IMR-90 (cell line): ENCODE measurements at regions not wholly inside any gene's neighbourhood (a gene's known extent, or its start where the extent isn't known, plus 50 kb on each side); places are given as distances from the start of the nearest gene placed in this dataset.

Source experiments
- ATAC-seq: fragments of 200-7000 bp; cut with Tn5 transposase; 2 replicates; pipeline ENCODE4 v1.9.1; 2020; ENCODE audit warnings: low read depth, mild to moderate bottlenecking, moderate library complexity
- BruUV-seq: library from RNA; stranded (reverse); fragments of 400-500 nt; replicated peaks from 2 replicates; lab custom pipeline; 2021; lab: Mats Ljungman, UMichigan
- CTCF ChIA-PET: fragments of 300-600 bp; formaldehyde crosslinking; extraction: SDS; loops from one replicate; lab custom pipeline; 2021; ENCODE audit warnings: antibody characterized with exemption; lab: Yijun Ruan, JAX
- POLR2A ChIA-PET: fragments of 300-600 bp; sonication (Branson Sonifier 250); formaldehyde crosslinking; loops from one replicate; lab custom pipeline; 2022; ENCODE audit warnings: antibody characterized with exemption; ENCODE audit not compliant: unreplicated experiment; lab: Charles Lee
- DNase-seq: peaks from one replicate; pipeline ENCODE4 v3.0.0; 2013
- H2AFZ ChIP-seq: replicated peaks from 2 replicates; pipeline ENCODE3; 2013; ENCODE audit warnings: low read length, mild to moderate bottlenecking; ENCODE audit not compliant: poor library complexity
- H2AK5ac ChIP-seq: 2 replicates; pipeline ENCODE4 v1.6.1; 2013; ENCODE audit warnings: low read depth, low read length, inconsistent platforms
- H2AK9ac ChIP-seq: replicated peaks from 2 replicates; pipeline ENCODE3; 2013; ENCODE audit warnings: mild to moderate bottlenecking, low read depth, low read length, moderate library complexity; ENCODE audit not compliant: poor library complexity
- H2BK120ac ChIP-seq: 2 replicates; pipeline ENCODE4 v1.6.1; 2013; ENCODE audit warnings: low read depth, low read length, inconsistent platforms
- H2BK15ac ChIP-seq: 3 replicates; pipeline ENCODE4 v1.6.1; 2013; ENCODE audit warnings: low read depth, low read length, inconsistent platforms
- H2BK20ac ChIP-seq: 2 replicates; pipeline ENCODE4 v1.6.1; 2013; ENCODE audit warnings: low read depth, mild to moderate bottlenecking, inconsistent platforms, low read length, moderate library complexity
- H2BK5ac ChIP-seq: 2 replicates; pipeline ENCODE4 v1.6.1; 2013; ENCODE audit warnings: mild to moderate bottlenecking, low read depth, low read length, inconsistent platforms; ENCODE audit not compliant: poor library complexity, severe bottlenecking
- H3K14ac ChIP-seq: replicated peaks from 2 replicates; pipeline ENCODE4 v1.6.1; 2013; ENCODE audit warnings: low read depth, low read length, inconsistent platforms
- H3K18ac ChIP-seq: 2 replicates; pipeline ENCODE4 v1.6.1; 2013; ENCODE audit warnings: low read depth, low read length, control low read depth
- H3K23ac ChIP-seq: 2 replicates; pipeline ENCODE4 v1.6.1; 2013; ENCODE audit warnings: low read depth, low read length, inconsistent platforms
- H3K27ac ChIP-seq: 2 replicates; pipeline ENCODE4 v1.5.1; 2013; ENCODE audit warnings: mild to moderate bottlenecking, control low read depth, low read length; ENCODE audit not compliant: insufficient read depth
- H3K27me3 ChIP-seq: 2 replicates; pipeline ENCODE4 v1.6.1; 2013; ENCODE audit warnings: low read length; ENCODE audit not compliant: control insufficient read depth, insufficient read depth
- H3K36me3 ChIP-seq: 2 replicates; pipeline ENCODE4 v1.6.1; 2013; ENCODE audit warnings: low read length, mixed read lengths; ENCODE audit not compliant: control insufficient read depth, insufficient read depth
- H3K4ac ChIP-seq: 2 replicates; pipeline ENCODE4 v1.6.1; 2013; ENCODE audit warnings: low read depth, low read length, inconsistent platforms
- H3K4me1 ChIP-seq: 2 replicates; pipeline ENCODE4 v1.6.1; 2013; ENCODE audit warnings: low read length, mixed read lengths; ENCODE audit not compliant: control insufficient read depth, insufficient read depth
- H3K4me2 ChIP-seq: 2 replicates; pipeline ENCODE4 v1.6.1; 2013; ENCODE audit warnings: low read depth, mild to moderate bottlenecking, control low read depth, low read length, moderate library complexity
- H3K4me3 ChIP-seq: 2 replicates; pipeline ENCODE4 v1.5.1; 2013; ENCODE audit warnings: low read depth, mild to moderate bottlenecking, control low read depth, low read length, moderate library complexity; ENCODE audit not compliant: insufficient read depth
- H3K56ac ChIP-seq: 2 replicates; pipeline ENCODE4 v1.6.1; 2013; ENCODE audit warnings: low read length, inconsistent platforms; ENCODE audit not compliant: insufficient read depth; ENCODE audit errors: extremely low read depth
- H3K79me1 ChIP-seq, 2 experiments: 2 replicates each; pipeline ENCODE4 v1.6.1; 2013; ENCODE audit warnings: low read length in 2 of 2, inconsistent platforms in 1 of 2, low read depth in 1 of 2
- H3K9ac ChIP-seq: 2 replicates; pipeline ENCODE4 v1.6.1; 2013; ENCODE audit warnings: low read depth, low read length, control low read depth
- H3K9me1 ChIP-seq: 2 replicates; pipeline ENCODE4 v1.6.1; 2013; ENCODE audit warnings: low read length, inconsistent platforms; ENCODE audit not compliant: insufficient read depth
- H3K9me3 ChIP-seq: 2 replicates; pipeline ENCODE4 v1.6.1; 2013; ENCODE audit warnings: low read length; ENCODE audit not compliant: control insufficient read depth, insufficient read depth
- H4K20me1 ChIP-seq: 2 replicates; pipeline ENCODE4 v1.6.1; 2013; ENCODE audit warnings: low read length, inconsistent platforms; ENCODE audit not compliant: insufficient read depth
- H4K5ac ChIP-seq: 2 replicates; pipeline ENCODE4 v1.6.1; 2013; ENCODE audit warnings: mild to moderate bottlenecking, low read depth, low read length, control low read depth
- H4K8ac ChIP-seq, 2 experiments: 2 replicates each; pipeline ENCODE4 v1.6.1; 2013; ENCODE audit warnings: low read depth in 2 of 2, low read length in 2 of 2, control low read depth in 1 of 2, inconsistent platforms in 1 of 2
- H4K91ac ChIP-seq: 2 replicates; pipeline ENCODE4 v1.6.1; 2013; ENCODE audit warnings: low read depth, low read length, inconsistent platforms; ENCODE audit not compliant: insufficient read depth
- BHLHE40 ChIP-seq: fragments of 150-350 bp; IDR thresholded peaks from 2 replicates; pipeline ENCODE4 v1.6.1; 2016; ENCODE audit warnings: mild to moderate bottlenecking, low read depth, low read length
- CEBPB ChIP-seq: IDR thresholded peaks from 2 replicates; pipeline ENCODE4 v1.6.1; 2012; ENCODE audit warnings: low read depth, low read length, improper control_type of control experiment
- CHD1 ChIP-seq: IDR thresholded peaks from 2 replicates; pipeline ENCODE4 v1.6.1; 2012; ENCODE audit warnings: low read depth, low read length, improper control_type of control experiment
- FOS ChIP-seq: fragments of 150-350 bp; IDR thresholded peaks from 2 replicates; pipeline ENCODE4 v1.6.1; 2016; ENCODE audit warnings: low read depth, low read length
- MAFK ChIP-seq: IDR thresholded peaks from 2 replicates; pipeline ENCODE4 v1.6.1; 2012; ENCODE audit warnings: low read depth, low read length, improper control_type of control experiment
- MXI1 ChIP-seq: IDR thresholded peaks from 2 replicates; pipeline ENCODE4 v1.6.1; 2012; ENCODE audit warnings: low read depth, mild to moderate bottlenecking, low read length, moderate library complexity, borderline replicate concordance
- NFE2L2 ChIP-seq: fragments of 150-350 bp; IDR thresholded peaks from 2 replicates; pipeline ENCODE4 v1.6.1; 2016; ENCODE audit warnings: low read depth, mild to moderate bottlenecking, low read length
- POLR2A ChIP-seq: IDR thresholded peaks from 2 replicates; pipeline ENCODE4 v1.6.1; 2012; ENCODE audit warnings: mild to moderate bottlenecking, low read depth, low read length
- RCOR1 ChIP-seq: IDR thresholded peaks from 2 replicates; pipeline ENCODE4 v1.6.1; 2012; ENCODE audit warnings: mild to moderate bottlenecking, low read length, improper control_type of control experiment; ENCODE audit not compliant: insufficient replicate concordance
- RFX5 ChIP-seq: IDR thresholded peaks from 2 replicates; pipeline ENCODE4 v1.8.0; 2012; ENCODE audit warnings: low read depth, mild to moderate bottlenecking, low read length, moderate library complexity
- SMC3 ChIP-seq: fragments of 150-350 bp; IDR thresholded peaks from 2 replicates; pipeline ENCODE4 v1.6.1; 2016; ENCODE audit warnings: low read depth, mild to moderate bottlenecking, antibody characterized with exemption, low read length, moderate library complexity
- WGBS, 2 experiments: methylation state at CpG; one replicate each; pipeline versions ENCODE4 v1.1.5 to v1.1.7; 2013; ENCODE audit warnings: missing lambda C conversion rate in 2 of 2; ENCODE audit not compliant: insufficient read length in 1 of 2; ENCODE audit errors: extremely low coverage in 2 of 2; 5-methylcytosine and 5-hydroxymethylcytosine counted together
- dilution Hi-C: fragments of 300-500 bp; cut with HindIII; formaldehyde crosslinking; loops from one replicate; pipeline ENCODE4 v1.14.3; 2018; ENCODE audit warnings: low sequenced_read_pairs; ENCODE audit not compliant: unreplicated experiment
- in situ Hi-C: fragments of 300-500 bp; cut with MboI; formaldehyde crosslinking; loops from 3 replicates; pipeline ENCODE4 v1.14.3; 2019; ENCODE audit warnings: low sequenced_read_pairs, inconsistent platforms, mixed read lengths
- intact Hi-C: fragments of 100-400 bp; cut with micrococcal nuclease; formaldehyde crosslinking; loops from 2 replicates; pipeline ENCODE4 v1.10.0; 2022
- TF ChIP-seq, protein P1 (sequence below): fragments of 150-350 bp; IDR thresholded peaks from 2 replicates; pipeline ENCODE4 v1.6.1; 2016; ENCODE audit warnings: low read depth, mild to moderate bottlenecking, low read length, moderate library complexity, borderline replicate concordance

GRCh38 chr9:92175441-92175840, 60.2 kb upstream of the SPTLC1 start:
- peak overlapping the region; percentile 76; the same call in 2 of the 3 replicates for H2BK15ac ChIP-seq
- TF ChIP-seq CEBPB (no peak), BHLHE40 (no peak), CHD1 (no peak), MAFK (no peak), RFX5 (no peak), POLR2A (no peak), RCOR1 (no peak), NFE2L2 (no peak), SMC3 (no peak), MXI1 (no peak), FOS (no peak)
- TF ChIP-seq, protein P1, sequence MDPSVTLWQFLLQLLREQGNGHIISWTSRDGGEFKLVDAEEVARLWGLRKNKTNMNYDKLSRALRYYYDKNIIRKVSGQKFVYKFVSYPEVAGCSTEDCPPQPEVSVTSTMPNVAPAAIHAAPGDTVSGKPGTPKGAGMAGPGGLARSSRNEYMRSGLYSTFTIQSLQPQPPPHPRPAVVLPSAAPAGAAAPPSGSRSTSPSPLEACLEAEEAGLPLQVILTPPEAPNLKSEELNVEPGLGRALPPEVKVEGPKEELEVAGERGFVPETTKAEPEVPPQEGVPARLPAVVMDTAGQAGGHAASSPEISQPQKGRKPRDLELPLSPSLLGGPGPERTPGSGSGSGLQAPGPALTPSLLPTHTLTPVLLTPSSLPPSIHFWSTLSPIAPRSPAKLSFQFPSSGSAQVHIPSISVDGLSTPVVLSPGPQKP = no peak
- POLR2A ChIA-PET = no interaction called here

More at GRCh38 chr9:92175441-92175840, 60.2 kb upstream of the SPTLC1 start:
- H2BK120ac ChIP-seq = 0 out of 2 replicates have a peak overlapping the region, but pooled peaks have one; percentile 47
- H3K27ac ChIP-seq = no peak overlapping the region
- no peak overlapping the region for H2AFZ ChIP-seq
- H3K4me3 ChIP-seq = no peak overlapping the region
- in situ Hi-C loops = no loop called here
- H4K5ac ChIP-seq = no peak overlapping the region
- peaks cover 2% of the 10 kb centered on the region for H3K9me1 ChIP-seq
- BruUV-seq = no TSS peak
- peak overlapping the region; percentile 47; the same call in 1 of the 2 replicates for H2AK5ac ChIP-seq
- H3K27me3 ChIP-seq = no peaks in the 10 kb centered on the region
- H4K20me1 ChIP-seq = no peaks in the 10 kb centered on the region
- no peak overlapping the region for H3K14ac ChIP-seq
- H3K18ac ChIP-seq = no peak overlapping the region
- no peak overlapping the region for H3K9ac ChIP-seq
- no peaks in the 10 kb centered on the region for H3K36me3 ChIP-seq
- ATAC-seq (no peak), DNase-seq (no peak)
- no peak overlapping the region for H3K56ac ChIP-seq
- no peak overlapping the region for H2AK9ac ChIP-seq
- no peak overlapping the region for H3K23ac ChIP-seq
- H2BK5ac ChIP-seq = no peak overlapping the region
- WGBS, 2 experiments = no CpG with 5 or more reads among the region's 2 CpGs
- no peaks in the 10 kb centered on the region for H3K79me1 ChIP-seq
- H3K4me1 ChIP-seq = peaks cover 3% of the 10 kb centered on the region
- H3K4ac ChIP-seq = peak overlapping the region; percentile 53; the same call in 1 of the 2 replicates
- H2BK20ac ChIP-seq = no peak overlapping the region
- CTCF ChIA-PET = interaction anchor here (0.9 kb wide), 1 partner anchor 67 kb away, joined by 3 read pairs; no protein-coding TSS in a partner anchor
- intact Hi-C loops = no loop called here
- no peak overlapping the region for H3K4me2 ChIP-seq
- peak overlapping the region; percentile 48 for H4K91ac ChIP-seq
- H4K8ac ChIP-seq = 0 out of 4 replicates have a peak overlapping the region, but pooled peaks of 1 of the 2 experiments have one; percentile 40
- dilution Hi-C loops = no loop called here
- H3K9me3 ChIP-seq = peaks cover 11% of the 10 kb centered on the region
